ENCODE measurements at regions not wholly inside any gene's neighbourhood (a gene's known extent, or its start where the extent isn't known, plus 50 kb on each side); places are given as distances from the start of the nearest gene placed in this dataset.

DNA sequence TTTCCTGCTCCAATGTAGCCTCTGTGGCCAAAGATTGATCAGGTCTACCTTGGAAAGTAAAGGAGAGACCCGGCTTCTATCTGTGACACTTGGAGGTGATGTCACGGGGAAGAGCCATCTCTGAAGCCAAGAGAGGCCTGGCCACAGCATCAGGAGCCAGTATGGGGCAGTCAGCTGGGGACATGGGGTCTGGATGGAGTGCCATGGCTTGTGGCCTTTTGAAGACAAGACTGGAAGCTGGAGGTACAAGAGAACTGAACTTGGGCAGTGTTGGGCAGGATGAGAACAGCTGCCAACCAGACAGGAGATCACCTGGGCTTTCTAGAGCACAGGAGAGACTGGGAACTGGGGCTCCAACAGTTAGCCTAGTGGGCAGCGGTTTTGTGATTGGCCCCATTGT is 190.7 kb downstream of the TENT4A start:
- Mint-ChIP-seq H3K36me3 (ENCODE audit: insufficient read depth in 1 of 3, low read depth in 3 of 3) (no peaks in the 10 kb centered on the region), H3K27me3 (ENCODE audit: low read depth) (no peaks in the 10 kb centered on the region), H3K9me3 (no peaks in the 10 kb centered on the region; a peak in 1 of 5 replicates), H3K27ac (no peak overlapping the region), H3K4me3 (no peak overlapping the region), H3K4me1 (peaks cover 13% of the 10 kb centered on the region in 2 experiments)
- Histone ChIP-seq H2BK120ac (ENCODE audit: low read depth, low read length, poor library complexity, severe bottlenecking) (no peak overlapping the region), H4K5ac (ENCODE audit: insufficient read length, low read depth, low read length) (no peak overlapping the region), H2AFZ (ENCODE audit: low read length) (no peak overlapping the region), H3K79me1 (ENCODE audit: insufficient read depth, low read depth, low read length, poor library complexity, severe bottlenecking) (no peaks in the 10 kb centered on the region), H3K18ac (ENCODE audit: insufficient read length, low read depth, low read length) (no peak overlapping the region), H3K9ac (ENCODE audit: extremely low read depth, insufficient read length, low read length) (no peak overlapping the region), H4K8ac (replicated peaks; ENCODE audit: insufficient read length, low read depth, low read length) (no peak overlapping the region), H4K91ac (ENCODE audit: insufficient read length, low read depth, low read length) (no peak overlapping the region), H3K4ac (ENCODE audit: low read depth, low read length) (no peak overlapping the region), H3K27ac (ENCODE audit: insufficient read length, low read depth, low read length) (no peak overlapping the region), H3K27me3 (ENCODE audit: insufficient read depth, low read length) (no peaks in the 10 kb centered on the region), H3K4me2 (ENCODE audit: insufficient read depth, insufficient read length, low read length) (no peak overlapping the region), H3K9me3 (ENCODE audit: control insufficient read depth, low read depth, low read length) (no peaks in the 10 kb centered on the region), H2BK15ac (ENCODE audit: low read depth, low read length) (no peak overlapping the region), H3T11ph (ENCODE audit: low read length) (no peak overlapping the region), H2AK5ac (ENCODE audit: insufficient read length, low read length) (no peak overlapping the region), H3K23me2 (ENCODE audit: insufficient read length, low read depth, low read length, poor library complexity, severe bottlenecking) (no peaks in the 10 kb centered on the region), H3K79me2 (ENCODE audit: insufficient read depth, low read length) (no peaks in the 10 kb centered on the region), H3K4me1 (ENCODE audit: insufficient read depth, low read length) (no peaks in the 10 kb centered on the region), H3K56ac (ENCODE audit: insufficient read length, low read depth, low read length) (no peak overlapping the region), H3K23ac (ENCODE audit: insufficient read length, low read depth, low read length) (no peak overlapping the region), H4K20me1 (ENCODE audit: control insufficient read depth, insufficient read depth, insufficient read length) (no peaks in the 10 kb centered on the region), H3K14ac (ENCODE audit: insufficient read depth, low read length) (no peak overlapping the region), H2BK5ac (ENCODE audit: insufficient read length, low read length) (no peak overlapping the region), H2BK20ac (ENCODE audit: low read depth, low read length, poor library complexity, severe bottlenecking) (no peak overlapping the region), H2BK12ac (ENCODE audit: insufficient read length, low read depth, low read length) (no peak overlapping the region)
- no peak for DNase-seq
- no peak for TF ChIP-seq CTCF (conservative IDR thresholded peaks at IDR 0.05)
- WGBS (ENCODE audit: extremely low coverage, insufficient read length, low lambda C conversion rate) = no CpG with 5 or more reads among the region's 3 CpGs

All from H9 (cell line).